Subcutaneous abdominal adipose tissue (tissue), 5 donors: ENCODE measurements at regions not wholly inside any gene's neighbourhood (a gene's known extent, or its start where the extent isn't known, plus 50 kb on each side); places are given as distances from the start of the nearest gene placed in this dataset.
"Not testable (repeated sequence)": the region's sequence is repeated elsewhere in the genome, so short reads cannot be mapped to it uniquely, and the experiment has no call there.

Source experiments
- H3K27ac ChIP-seq: one replicate; pipeline ENCODE4 v1.7.0; 2013; ENCODE audit warnings: low read depth, mild to moderate bottlenecking, inconsistent platforms, low read length, moderate library complexity
- H3K27me3 ChIP-seq, 5 donors: one replicate each; pipeline ENCODE4 v1.7.0; 2013; ENCODE audit warnings: low read length in 5 of 5, inconsistent platforms in 1 of 5; ENCODE audit not compliant: control insufficient read depth in 5 of 5, insufficient read depth in 4 of 5
- H3K36me3 ChIP-seq, 5 donors: one replicate each; pipeline ENCODE4 v1.7.0; 2013; ENCODE audit warnings: low read length in 5 of 5; ENCODE audit not compliant: control insufficient read depth in 5 of 5, insufficient read depth in 5 of 5
- H3K4me1 ChIP-seq, 5 donors: one replicate each; pipeline ENCODE4 v1.7.0; 2013; ENCODE audit warnings: low read length in 5 of 5, mild to moderate bottlenecking in 3 of 5, moderate library complexity in 1 of 5; ENCODE audit not compliant: control insufficient read depth in 5 of 5, insufficient read depth in 5 of 5
- H3K4me3 ChIP-seq, 5 donors: one replicate each; pipeline ENCODE4 v1.7.0; 2013; ENCODE audit warnings: low read length in 5 of 5, low read depth in 1 of 5
- H3K9ac ChIP-seq, 5 donors: one replicate each; pipeline ENCODE4 v1.7.0; 2013; ENCODE audit warnings: low read length in 5 of 5, mild to moderate bottlenecking in 4 of 5, moderate library complexity in 3 of 5
- H3K9me3 ChIP-seq, 5 donors: one replicate each; pipeline ENCODE4 v1.7.0; 2013; ENCODE audit warnings: low read length in 5 of 5; ENCODE audit not compliant: control insufficient read depth in 5 of 5
- donor health status: healthy.
- donor health status: healthy.
- donor health status: healthy.
- donor health status: healthy.
- donor health status: healthy.

GRCh38 chr1:121001090-121001726 is 111.6 kb downstream of the PPIAL4A start:
- H3K27me3 ChIP-seq, H3K9me3 ChIP-seq, H3K4me3 ChIP-seq, H3K9ac ChIP-seq, H3K36me3 ChIP-seq, H3K27ac ChIP-seq, H3K4me1 ChIP-seq: not testable (repeated sequence)

DNA sequence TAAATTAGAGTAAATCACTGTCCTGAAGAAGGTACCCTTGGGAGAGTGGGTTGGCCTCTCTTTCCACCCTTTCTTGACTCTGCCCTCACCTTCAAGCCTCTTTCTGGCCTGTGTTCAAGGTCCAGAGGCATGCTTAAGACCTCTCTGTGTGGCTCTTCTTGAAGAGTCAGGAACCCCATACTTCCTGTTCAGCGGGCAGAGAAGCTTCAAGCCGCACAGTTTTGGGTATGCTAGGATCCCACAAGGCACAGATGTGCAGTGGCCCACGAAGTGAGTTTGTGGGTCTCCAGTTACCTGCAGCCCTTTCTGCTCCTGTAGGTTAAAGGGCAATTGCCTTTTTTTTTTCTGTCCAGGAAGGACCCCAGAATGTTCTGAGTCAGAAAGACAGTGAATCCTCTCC is 113.7 kb downstream of the PPIAL4A start:
- not testable (repeated sequence) for H3K9ac ChIP-seq, H3K36me3 ChIP-seq, H3K9me3 ChIP-seq, H3K4me1 ChIP-seq, H3K4me3 ChIP-seq, H3K27me3 ChIP-seq, H3K27ac ChIP-seq

- not testable (repeated sequence) for H3K36me3 ChIP-seq, H3K27ac ChIP-seq, H3K4me3 ChIP-seq, H3K9ac ChIP-seq, H3K27me3 ChIP-seq, H3K9me3 ChIP-seq
- H3K4me1 ChIP-seq: peaks cover 0 to 15% (median 7%) of the 10 kb centered on the region in 5 donors
Observed at GRCh38 chr1:121006826-121007225, 117.3 kb downstream of the PPIAL4A start.

DNA sequence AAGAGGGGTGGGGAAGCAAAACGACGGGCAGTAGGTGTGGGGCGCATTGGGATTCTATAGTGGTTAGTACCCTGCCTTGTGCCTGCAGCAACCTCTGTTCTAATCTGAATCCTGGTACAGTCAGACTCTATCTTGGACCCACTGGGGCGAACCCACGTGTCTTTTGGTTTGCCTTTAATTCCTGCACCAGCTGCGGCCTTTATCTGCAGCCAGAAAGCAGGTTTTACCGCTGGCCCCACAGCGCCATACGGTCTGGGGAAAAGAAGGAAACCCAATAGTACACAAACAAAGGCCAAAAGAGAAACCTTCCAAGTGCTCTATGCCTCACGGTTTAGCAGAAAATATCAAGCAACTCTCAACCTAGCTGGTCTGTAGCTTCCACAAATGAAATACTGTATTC is 118.2 kb downstream of the PPIAL4A start:
- not testable (repeated sequence) for H3K9me3 ChIP-seq, H3K27me3 ChIP-seq, H3K9ac ChIP-seq, H3K4me3 ChIP-seq, H3K27ac ChIP-seq, H3K36me3 ChIP-seq
- H3K4me1 ChIP-seq: peaks cover 0 to 15% (median 7%) of the 10 kb centered on the region in 5 donors

GRCh38 chr1:121008512-121009215 is 119.1 kb downstream of the PPIAL4A start:
- H3K9me3 ChIP-seq, H3K9ac ChIP-seq, H3K36me3 ChIP-seq, H3K27ac ChIP-seq, H3K27me3 ChIP-seq: not testable (repeated sequence)
- H3K4me1 ChIP-seq: peaks cover 0 to 15% (median 7%) of the 10 kb centered on the region in 5 donors
- H3K4me3 ChIP-seq: peak overlapping the region in 3 of 5 donors; percentile 29 to 44 (median 42)

- H3K9ac ChIP-seq, H3K27ac ChIP-seq: not testable (repeated sequence)
- H3K4me3 ChIP-seq: peak overlapping the region in 4 of 5 donors; percentile 32 to 44 (median 41)
Observed at GRCh38 chr1:121009216-121010057, 119.9 kb downstream of the PPIAL4A start.

GRCh38 chr1:121010141-121010540 is 120.6 kb downstream of the PPIAL4A start:
- not testable (repeated sequence) for H3K36me3 ChIP-seq, H3K4me3 ChIP-seq, H3K9ac ChIP-seq, H3K9me3 ChIP-seq, H3K27me3 ChIP-seq, H3K27ac ChIP-seq
- H3K4me1 ChIP-seq: peaks cover 0 to 15% (median 7%) of the 10 kb centered on the region in 5 donors

More at GRCh38 chr1:121009216-121010057, 119.9 kb downstream of the PPIAL4A start:
- H3K4me1 ChIP-seq: peaks cover 0 to 15% (median 7%) of the 10 kb centered on the region in 5 donors
- not testable (repeated sequence) for H3K27me3 ChIP-seq, H3K9me3 ChIP-seq, H3K36me3 ChIP-seq

GRCh38 chr1:121013181-121013580 is 123.6 kb downstream of the PPIAL4A start:
- not testable (repeated sequence) for H3K27me3 ChIP-seq, H3K4me3 ChIP-seq, H3K36me3 ChIP-seq, H3K27ac ChIP-seq, H3K9me3 ChIP-seq, H3K9ac ChIP-seq
- peaks cover 0 to 14% (median 5%) of the 10 kb centered on the region in 5 donors for H3K4me1 ChIP-seq

DNA sequence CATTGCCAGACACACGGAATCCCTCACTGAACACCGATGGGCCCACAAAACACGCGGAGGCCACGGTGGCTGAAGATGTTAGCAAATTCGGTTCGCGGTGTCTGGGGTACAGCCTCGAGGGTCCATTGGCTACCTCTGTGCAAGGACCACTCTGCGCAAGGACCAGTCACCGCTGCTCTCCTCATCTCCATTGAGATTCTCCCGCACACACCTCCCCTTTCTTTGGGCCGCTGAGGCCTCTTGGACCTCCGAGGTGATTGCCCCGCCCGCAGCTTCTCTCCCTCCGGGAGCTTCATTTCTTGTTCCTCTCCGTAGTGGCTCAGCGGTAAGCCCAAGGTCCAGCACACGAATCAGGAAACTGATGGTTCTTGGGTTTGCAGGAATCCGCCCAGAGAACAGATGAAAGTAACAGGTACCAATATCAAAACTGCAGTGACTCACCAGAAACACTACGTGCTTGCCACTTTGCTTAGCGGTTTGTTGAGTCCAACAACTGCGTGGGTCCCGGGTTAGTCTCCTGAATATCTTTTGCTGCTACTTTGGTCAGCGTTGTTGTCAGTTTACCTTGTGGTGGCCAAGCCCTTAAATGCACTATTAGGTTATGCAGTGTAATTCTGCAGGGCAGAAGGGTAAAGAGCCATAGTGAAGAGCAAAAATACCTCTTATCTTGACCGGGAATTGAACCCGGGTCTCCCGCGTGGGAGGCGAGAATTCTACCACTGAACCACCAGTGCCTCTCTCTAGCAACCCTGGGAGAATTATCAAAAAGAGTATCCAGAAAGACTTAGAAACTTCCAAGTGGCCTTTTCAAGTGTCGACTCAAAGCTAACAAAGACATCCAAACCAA is 126.8 kb downstream of the PPIAL4A start:
- not testable (repeated sequence) for H3K27ac ChIP-seq, H3K36me3 ChIP-seq, H3K4me3 ChIP-seq, H3K9me3 ChIP-seq, H3K9ac ChIP-seq, H3K27me3 ChIP-seq, H3K4me1 ChIP-seq
